ENCODE measurements at regions not wholly inside any gene's neighbourhood (a gene's known extent, or its start where the extent isn't known, plus 50 kb on each side); places are given as distances from the start of the nearest gene placed in this dataset.

DNA sequence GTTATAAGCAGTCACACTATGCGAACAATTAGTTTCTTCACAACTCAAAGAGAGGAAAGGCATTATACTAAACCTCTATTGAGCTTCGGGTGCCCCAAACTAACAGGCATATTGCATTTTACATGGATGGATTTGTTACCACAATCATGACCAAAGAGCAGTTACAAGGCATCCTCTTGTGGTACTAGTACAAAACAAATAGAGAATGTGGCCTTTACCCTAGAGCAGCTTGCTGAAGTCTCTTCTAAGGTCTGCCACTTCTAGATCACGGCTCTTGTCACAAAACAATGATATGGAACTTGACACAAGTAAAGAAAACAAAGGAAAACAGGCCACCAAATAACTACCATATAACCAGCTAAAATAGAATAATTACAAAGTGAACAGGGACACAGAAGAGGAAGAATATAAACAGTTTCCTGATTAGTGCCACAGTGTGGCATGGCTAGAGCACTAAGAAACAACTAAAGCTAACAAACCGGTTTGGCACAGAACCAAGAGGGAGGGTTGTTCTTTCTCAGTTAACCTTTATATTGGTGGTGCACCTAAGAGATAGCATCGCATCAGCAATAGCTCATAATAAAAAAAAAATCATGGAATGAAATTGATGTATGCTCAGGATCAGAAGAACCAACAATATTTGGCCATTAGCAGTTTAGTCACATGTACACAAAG is 209.7 kb upstream of the ATP2B1 start:
- TF ChIP-seq, protein P1, sequence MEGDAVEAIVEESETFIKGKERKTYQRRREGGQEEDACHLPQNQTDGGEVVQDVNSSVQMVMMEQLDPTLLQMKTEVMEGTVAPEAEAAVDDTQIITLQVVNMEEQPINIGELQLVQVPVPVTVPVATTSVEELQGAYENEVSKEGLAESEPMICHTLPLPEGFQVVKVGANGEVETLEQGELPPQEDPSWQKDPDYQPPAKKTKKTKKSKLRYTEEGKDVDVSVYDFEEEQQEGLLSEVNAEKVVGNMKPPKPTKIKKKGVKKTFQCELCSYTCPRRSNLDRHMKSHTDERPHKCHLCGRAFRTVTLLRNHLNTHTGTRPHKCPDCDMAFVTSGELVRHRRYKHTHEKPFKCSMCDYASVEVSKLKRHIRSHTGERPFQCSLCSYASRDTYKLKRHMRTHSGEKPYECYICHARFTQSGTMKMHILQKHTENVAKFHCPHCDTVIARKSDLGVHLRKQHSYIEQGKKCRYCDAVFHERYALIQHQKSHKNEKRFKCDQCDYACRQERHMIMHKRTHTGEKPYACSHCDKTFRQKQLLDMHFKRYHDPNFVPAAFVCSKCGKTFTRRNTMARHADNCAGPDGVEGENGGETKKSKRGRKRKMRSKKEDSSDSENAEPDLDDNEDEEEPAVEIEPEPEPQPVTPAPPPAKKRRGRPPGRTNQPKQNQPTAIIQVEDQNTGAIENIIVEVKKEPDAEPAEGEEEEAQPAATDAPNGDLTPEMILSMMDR (IDR thresholded peaks at IDR 0.05): no peak
- Histone ChIP-seq H3K4me3 (no peak overlapping the region), H3K36me3 (ENCODE audit: insufficient read depth in 1 of 2, low read depth in 1 of 2) (no peaks in the 10 kb centered on the region), H3K4me1 (no peaks in the 10 kb centered on the region), H3K27ac (no peak overlapping the region), H3K9me3 (no peaks in the 10 kb centered on the region), H3K27me3 (ENCODE audit: insufficient read depth in 3 of 3, low read length in 2 of 3) (no peaks in the 10 kb centered on the region)
- no peak for DNase-seq
- no peak for ATAC-seq
- 69 to 84% (median 76%) methylated on average over 5 of the region's 5 CpGs for WGBS, 3 donors
- intact Hi-C loops (cut with DNase I): no loop called here

DNA sequence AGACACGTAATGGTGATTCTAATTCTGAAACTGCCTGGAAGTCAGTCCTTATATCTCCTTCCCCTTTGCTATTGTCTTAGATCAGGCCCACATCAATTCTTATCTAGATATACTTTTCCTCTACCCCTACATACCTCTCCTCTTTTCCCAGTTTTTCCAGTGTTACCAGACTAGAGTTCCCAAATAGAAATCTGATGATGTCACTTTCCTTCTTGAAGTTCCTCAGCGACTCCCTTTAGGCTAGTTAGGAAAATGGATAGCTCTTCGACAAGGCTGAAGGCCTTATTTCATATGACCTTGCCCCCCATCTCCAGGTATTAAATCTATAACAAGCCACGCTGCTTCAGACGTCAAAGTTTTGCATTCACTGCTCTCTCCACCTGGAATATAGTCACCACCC is 201.1 kb upstream of the ATP2B1 start:
- Histone ChIP-seq H3K36me3 (ENCODE audit: insufficient read depth in 1 of 2, low read depth in 1 of 2) (no peaks in the 10 kb centered on the region), H3K27me3 (ENCODE audit: insufficient read depth in 3 of 3, low read length in 2 of 3) (no peaks in the 10 kb centered on the region), H3K4me3 (no peak overlapping the region), H3K27ac (no peak overlapping the region), H3K4me1 (no peaks in the 10 kb centered on the region), H3K9me3 (no peaks in the 10 kb centered on the region)
- WGBS, 3 donors: 81 to 91% (median 84%) methylated on average over 5 of the region's 5 CpGs
- ATAC-seq: no peak
- intact Hi-C loops (cut with DNase I): no loop called here
- no peak for DNase-seq
- TF ChIP-seq, protein P1 (IDR thresholded peaks at IDR 0.05): no peak

DNA sequence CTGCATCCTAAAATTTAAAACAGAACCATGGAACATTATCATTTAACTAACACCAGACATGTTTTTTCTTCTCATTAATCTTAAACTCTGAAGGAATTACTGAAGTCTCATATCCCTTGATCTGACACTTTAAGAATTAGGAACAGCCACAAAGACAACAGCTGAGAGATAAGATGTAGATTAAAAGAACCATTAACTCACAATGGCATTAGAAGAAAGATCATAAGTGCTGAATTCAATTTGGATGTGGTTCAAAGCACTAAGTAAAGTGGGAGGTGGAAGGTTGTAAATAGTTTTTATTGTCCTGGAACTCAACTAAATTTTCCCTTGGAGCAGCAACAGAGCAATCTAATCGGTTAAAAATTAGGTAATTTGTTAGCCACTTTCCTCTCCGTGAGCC is 199.0 kb upstream of the ATP2B1 start:
- intact Hi-C loops (cut with DNase I): no loop called here
- DNase-seq (no peak), ATAC-seq (no peak)
- WGBS, 3 donors: 77 to 80% (median 80%) methylated on average over 2 of the region's 2 CpGs
- Histone ChIP-seq H3K4me1 (no peaks in the 10 kb centered on the region), H3K9me3 (no peaks in the 10 kb centered on the region), H3K4me3 (no peak overlapping the region), H3K27ac (no peak overlapping the region), H3K36me3 (ENCODE audit: insufficient read depth in 1 of 2, low read depth in 1 of 2) (no peaks in the 10 kb centered on the region), H3K27me3 (ENCODE audit: insufficient read depth in 3 of 3, low read length in 2 of 3) (no peaks in the 10 kb centered on the region)
- TF ChIP-seq, protein P1 (IDR thresholded peaks at IDR 0.05): no peak

DNA sequence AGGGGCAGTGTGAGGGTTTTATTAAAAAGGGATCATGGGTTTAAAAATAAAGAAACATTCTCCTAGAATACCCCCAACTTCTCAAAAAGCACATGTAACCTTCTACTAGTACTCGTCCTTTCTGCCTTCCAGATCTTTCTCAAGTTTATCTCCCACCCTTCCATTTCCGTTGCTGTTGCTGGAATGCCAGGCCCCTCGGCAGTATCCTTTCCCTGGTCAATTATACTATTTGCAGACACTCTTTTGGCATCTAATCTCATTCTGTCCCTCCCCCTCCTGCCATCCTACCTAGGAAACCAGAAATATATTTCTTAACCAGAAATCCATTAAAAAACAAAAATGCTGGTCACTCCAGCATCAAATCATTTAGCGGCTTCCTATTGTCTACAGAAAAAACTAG is 198.2 kb upstream of the ATP2B1 start:
- 85 to 90% (median 88%) methylated on average over 4 of the region's 4 CpGs for WGBS, 3 donors
- TF ChIP-seq, protein P1 (IDR thresholded peaks at IDR 0.05): no peak
- DNase-seq (no peak), ATAC-seq (no peak)
- Histone ChIP-seq H3K36me3 (ENCODE audit: insufficient read depth in 1 of 2, low read depth in 1 of 2) (no peaks in the 10 kb centered on the region), H3K27ac (no peak overlapping the region), H3K27me3 (ENCODE audit: insufficient read depth in 3 of 3, low read length in 2 of 3) (no peaks in the 10 kb centered on the region), H3K4me1 (no peaks in the 10 kb centered on the region), H3K9me3 (no peaks in the 10 kb centered on the region), H3K4me3 (no peak overlapping the region)
- intact Hi-C loops (cut with DNase I): no loop called here

DNA sequence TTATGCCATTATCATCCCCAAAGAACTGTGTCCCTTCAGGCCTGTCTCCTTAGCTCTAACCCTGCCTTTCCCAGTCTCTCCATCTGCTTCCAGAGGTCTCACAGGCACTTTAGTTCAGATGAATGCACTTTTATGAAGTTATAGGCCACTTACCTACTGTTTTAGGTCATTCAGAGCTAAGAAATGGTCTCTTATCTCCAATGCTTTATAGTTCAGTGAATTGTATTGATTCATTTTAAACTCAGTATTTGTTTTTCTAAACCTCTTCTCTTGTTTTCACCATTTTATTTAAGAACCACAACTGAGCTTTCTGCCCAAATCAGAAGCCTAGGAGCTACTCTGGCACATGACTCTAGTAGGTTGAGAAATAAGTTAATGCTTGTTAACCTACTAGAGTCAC is 197.5 kb upstream of the ATP2B1 start:
- Histone ChIP-seq H3K27ac (no peak overlapping the region), H3K9me3 (no peaks in the 10 kb centered on the region), H3K36me3 (ENCODE audit: insufficient read depth in 1 of 2, low read depth in 1 of 2) (no peaks in the 10 kb centered on the region), H3K4me3 (no peak overlapping the region), H3K27me3 (ENCODE audit: insufficient read depth in 3 of 3, low read length in 2 of 3) (no peaks in the 10 kb centered on the region), H3K4me1 (no peaks in the 10 kb centered on the region)
- no peak for ATAC-seq
- TF ChIP-seq, protein P1 (IDR thresholded peaks at IDR 0.05): no peak
- intact Hi-C loops (cut with DNase I): no loop called here
- DNase-seq: no peak

Data from psoas muscle (tissue), 7 donors.